B cell (primary cell): ENCODE measurements at regions not wholly inside any gene's neighbourhood (a gene's known extent, or its start where the extent isn't known, plus 50 kb on each side); places are given as distances from the start of the nearest gene placed in this dataset.

Source experiments
- ATAC-seq: fragments of 200-7000 bp; cut with Tn5 transposase; one replicate; pipeline ENCODE4 v1.10.0; 2021; ENCODE audit warnings: low read depth, mild to moderate bottlenecking, moderate number of reproducible peaks, moderate library complexity
- CTCF ChIA-PET: fragments of 350-600 bp; sonication (Branson Sonifier 250); formaldehyde crosslinking; loops from one replicate; lab custom pipeline; 2021; ENCODE audit warnings: antibody characterized with exemption, inconsistent platforms; lab: Charles Lee
- POLR2A ChIA-PET: fragments of 350-600 bp; sonication (Branson Sonifier 250); formaldehyde crosslinking; loops from one replicate; lab custom pipeline; 2021; ENCODE audit warnings: antibody characterized with exemption; lab: Charles Lee
- DNase-seq: peaks from one replicate; pipeline ENCODE4 v3.0.0; 2013
- H2AFZ ChIP-seq: 2 replicates; pipeline ENCODE4 v1.6.1; 2012; ENCODE audit warnings: mild to moderate bottlenecking, low read depth, low read length; ENCODE audit not compliant: insufficient read depth, poor library complexity, severe bottlenecking
- H3K27ac ChIP-seq, 2 donors: 1 replicate in 1 of 2; 2 replicates in 1 of 2; pipeline ENCODE4 v1.5.1; 2012 to 2013; ENCODE audit warnings: low read length in 2 of 2, mild to moderate bottlenecking in 2 of 2, moderate library complexity in 1 of 2
- H3K27me3 ChIP-seq, 4 experiments: fragments of 200-600 bp in 1 of 4; sonication (generic) in 1 of 4; replicated peaks in 1 of 4; 1 replicate in 2 of 4; 2 replicates in 2 of 4; pipeline versions ENCODE4 v1.6.1 to v1.7.0; 2013 to 2016; ENCODE audit warnings: low read length in 3 of 4, mild to moderate bottlenecking in 2 of 4, mixed read lengths in 1 of 4, moderate library complexity in 1 of 4; ENCODE audit not compliant: insufficient read depth in 4 of 4, control insufficient read depth in 3 of 4; ENCODE audit errors: control extremely low read depth in 1 of 4
- H3K36me3 ChIP-seq, 2 experiments: replicated peaks in 1 of 2; 1 replicate in 1 of 2; 2 replicates in 1 of 2; pipeline versions ENCODE4 v1.6.1 to v1.7.1; 2013; ENCODE audit warnings: low read length in 1 of 2; ENCODE audit not compliant: insufficient read depth in 2 of 2, control insufficient read depth in 1 of 2; ENCODE audit errors: control extremely low read depth in 1 of 2, extremely low read depth in 1 of 2
- H3K4me1 ChIP-seq, 2 donors: fragments of 200-600 bp in 1 of 2; sonication (generic) in 1 of 2; 1 replicate in 1 of 2; 2 replicates in 1 of 2; pipeline versions ENCODE4 v1.5.1 to v1.6.1; 2013 to 2017; ENCODE audit warnings: low read length in 2 of 2; ENCODE audit not compliant: control insufficient read depth in 2 of 2, insufficient read depth in 2 of 2
- H3K4me2 ChIP-seq: replicated peaks from 2 replicates; pipeline ENCODE3; 2012; ENCODE audit warnings: mild to moderate bottlenecking, low read depth, low read length; ENCODE audit not compliant: poor library complexity, severe bottlenecking
- H3K4me3 ChIP-seq, 5 experiments: fragments of 200-600 bp in 1 of 5; sonication (generic) in 1 of 5; 1 replicate in 3 of 5; 2 replicates in 2 of 5; pipeline versions ENCODE4 v1.5.1 to v1.7.0; 2011 to 2016; ENCODE audit warnings: low read length in 4 of 5, mild to moderate bottlenecking in 4 of 5, low read depth in 2 of 5, control low read depth in 1 of 5, moderate library complexity in 1 of 5; ENCODE audit not compliant: insufficient read depth in 1 of 5; ENCODE audit errors: control extremely low read depth in 1 of 5, extremely low read depth in 1 of 5
- H3K79me2 ChIP-seq: fragments of 200-600 bp; sonication (generic); one replicate; pipeline ENCODE4 v1.6.0; 2016; ENCODE audit warnings: low read length; ENCODE audit not compliant: control insufficient read depth, insufficient read depth
- H3K9ac ChIP-seq: fragments of 200-600 bp; sonication (generic); 2 replicates; pipeline ENCODE4 v1.6.1; 2017; ENCODE audit warnings: mild to moderate bottlenecking, low read length, moderate library complexity
- H3K9me3 ChIP-seq, 3 donors: one replicate each; pipeline versions ENCODE4 v1.6.1 to v1.7.1; 2013; ENCODE audit warnings: low read length in 2 of 3; ENCODE audit not compliant: control insufficient read depth in 2 of 3, insufficient read depth in 1 of 3; ENCODE audit errors: control extremely low read depth in 1 of 3
- H4K20me1 ChIP-seq: 2 replicates; pipeline ENCODE4 v1.6.0; 2012; ENCODE audit warnings: mild to moderate bottlenecking, low read length; ENCODE audit not compliant: insufficient read depth, control insufficient read depth, poor library complexity, severe bottlenecking
- H3K27ac Mint-ChIP-seq: one replicate; pipeline ENCODE4 v1.8.0; 2021; ENCODE audit warnings: mixed read lengths
- H3K27me3 Mint-ChIP-seq: one replicate; pipeline ENCODE4 v1.8.0; 2021; ENCODE audit warnings: mixed read lengths
- H3K4me1 Mint-ChIP-seq: one replicate; pipeline ENCODE4 v1.8.0; 2021; ENCODE audit warnings: mixed read lengths
- H3K4me3 Mint-ChIP-seq: one replicate; pipeline ENCODE4 v1.8.0; 2021; ENCODE audit warnings: mixed read lengths
- H3K9me3 Mint-ChIP-seq: one replicate; pipeline ENCODE4 v1.8.0; 2022; ENCODE audit warnings: mixed read lengths; ENCODE audit not compliant: insufficient read depth
- CTCF ChIP-seq: fragments of 200-600 bp; IDR thresholded peaks from one replicate; pipeline ENCODE4 v1.8.0; 2022; ENCODE audit warnings: antibody characterized with exemption, mild to moderate bottlenecking
- EZH2 ChIP-seq: IDR thresholded peaks from 2 replicates; pipeline ENCODE4 v1.6.1; 2012; ENCODE audit warnings: borderline replicate concordance, low read depth, mild to moderate bottlenecking, moderate library complexity, low read length; ENCODE audit not compliant: insufficient read depth, poor library complexity, severe bottlenecking
- WGBS: methylation state at CpG from one replicate; pipeline ENCODE4 v1.1.5; 2013; ENCODE audit warnings: missing lambda C conversion rate; ENCODE audit not compliant: insufficient coverage; 5-methylcytosine and 5-hydroxymethylcytosine counted together
- intact Hi-C: fragments of 100-400 bp; cut with micrococcal nuclease; formaldehyde crosslinking; loops from one replicate; pipeline ENCODE4 v1.10.0; 2022

- Mint-ChIP-seq H3K27ac (no peak overlapping the region), H3K4me1 (no peaks in the 10 kb centered on the region), H3K9me3 (no peaks in the 10 kb centered on the region), H3K4me3 (no peak overlapping the region), H3K27me3 (no peaks in the 10 kb centered on the region)
- Histone ChIP-seq H4K20me1 (no peaks in the 10 kb centered on the region), H3K4me1 (no peaks in the 10 kb centered on the region), H3K27ac (no peak overlapping the region), H3K9me3 (no peaks in the 10 kb centered on the region), H3K27me3 (no peaks in the 10 kb centered on the region), H3K4me3 (no peak overlapping the region), H3K36me3 (no peaks in the 10 kb centered on the region), H3K9ac (no peak overlapping the region), H3K79me2 (no peaks in the 10 kb centered on the region), H3K4me2 (no peak overlapping the region), H2AFZ (no peak overlapping the region)
- no peak for DNase-seq
- TF ChIP-seq CTCF (no peak), EZH2 (no peak)
- no peak for ATAC-seq
- no CpG with 5 or more reads among the region's 2 CpGs for WGBS
- intact Hi-C loops, result no loop called here
- ChIA-PET CTCF (interaction anchor here (0.5 kb wide), 1 partner anchor 255 kb away, joined by 3 read pairs; no protein-coding TSS in a partner anchor), POLR2A (no interaction called here)
Measured at GRCh38 chr21:16162953-16163352, 433.2 kb downstream of the USP25 start.

GRCh38 chr21:16169102-16169511 lies 439.3 kb downstream of the USP25 start:
- Histone ChIP-seq H3K79me2 (no peaks in the 10 kb centered on the region), H3K4me3 (no peak overlapping the region), H3K9ac (no peak overlapping the region), H3K27ac (no peak overlapping the region), H3K4me2 (no peak overlapping the region), H4K20me1 (no peaks in the 10 kb centered on the region), H2AFZ (no peak overlapping the region), H3K36me3 (no peaks in the 10 kb centered on the region), H3K27me3 (no peaks in the 10 kb centered on the region), H3K4me1 (no peaks in the 10 kb centered on the region), H3K9me3 (no peaks in the 10 kb centered on the region)
- ATAC-seq (no peak), DNase-seq (no peak)
- TF ChIP-seq CTCF (no peak), EZH2 (no peak)
- WGBS, result 93% methylated on average over 2 of the region's 4 CpGs
- Mint-ChIP-seq H3K27me3 (no peaks in the 10 kb centered on the region), H3K4me1 (no peaks in the 10 kb centered on the region), H3K4me3 (no peak overlapping the region), H3K9me3 (no peaks in the 10 kb centered on the region), H3K27ac (no peak overlapping the region)
- intact Hi-C loops, result no loop called here
- ChIA-PET CTCF (no interaction called here), POLR2A (no interaction called here)
